8988T (cell line): ENCODE measurements at regions not wholly inside any gene's neighbourhood (a gene's known extent, or its start where the extent isn't known, plus 50 kb on each side); places are given as distances from the start of the nearest gene placed in this dataset.

Source experiments
- DNase-seq: peaks from one replicate; pipeline ENCODE4 v3.0.0; 2011

GRCh38 chr15:61524086-61524485, 295.0 kb upstream of the RORA start:
- DNase-seq = no peak

GRCh38 chr15:61522411-61522810, 293.3 kb upstream of the RORA start:
- no peak for DNase-seq

GRCh38 chr15:61521953-61522352, 292.9 kb upstream of the RORA start:
- no peak for DNase-seq

GRCh38 chr15:61519296-61519695, 290.2 kb upstream of the RORA start:
- DNase-seq = no peak

GRCh38 chr15:61518191-61518950, 289.3 kb upstream of the RORA start:
- no peak for DNase-seq

GRCh38 chr15:61517776-61518175, 288.7 kb upstream of the RORA start:
- DNase-seq = no peak

GRCh38 chr15:61517335-61517734, 288.2 kb upstream of the RORA start:
- DNase-seq = no peak

- no peak for DNase-seq
Observed at GRCh38 chr15:61511756-61512155, 282.7 kb upstream of the RORA start.

- DNase-seq = no peak
Observed at GRCh38 chr15:61511089-61511488, 282.0 kb upstream of the RORA start.

GRCh38 chr15:61509327-61509840, 280.3 kb upstream of the RORA start:
- no peak for DNase-seq

GRCh38 chr15:61503383-61503969, 274.4 kb upstream of the RORA start:
- no peak for DNase-seq

- no peak for DNase-seq
Observed at GRCh38 chr15:61501815-61502389, 272.8 kb upstream of the RORA start.

- DNase-seq = no peak
Observed at GRCh38 chr15:61500951-61501620, 272.0 kb upstream of the RORA start.

- DNase-seq = no peak
Observed at GRCh38 chr15:61500523-61500922, 271.4 kb upstream of the RORA start.

- DNase-seq = no peak
Observed at GRCh38 chr15:61499376-61499775, 270.3 kb upstream of the RORA start.

- no peak for DNase-seq
Observed at GRCh38 chr15:61489571-61489970, 260.5 kb upstream of the RORA start.

GRCh38 chr15:61483599-61483998, 254.5 kb upstream of the RORA start:
- DNase-seq = no peak

- DNase-seq = no peak
Observed at GRCh38 chr15:61481886-61482285, 252.8 kb upstream of the RORA start.

- no peak for DNase-seq
Observed at GRCh38 chr15:61480863-61481262, 251.8 kb upstream of the RORA start.

- DNase-seq = no peak
Observed at GRCh38 chr15:61480295-61480694, 251.2 kb upstream of the RORA start.

- no peak for DNase-seq
Observed at GRCh38 chr15:61479613-61480012, 250.5 kb upstream of the RORA start.

- no peak for DNase-seq
Observed at GRCh38 chr15:61476741-61477140, 247.6 kb upstream of the RORA start.

- DNase-seq = no peak
Observed at GRCh38 chr15:61474796-61475195, 245.7 kb upstream of the RORA start.

GRCh38 chr15:61467823-61468222, 238.7 kb upstream of the RORA start:
- DNase-seq = no peak
